ENCODE measurements at regions not wholly inside any gene's neighbourhood (a gene's known extent, or its start where the extent isn't known, plus 50 kb on each side); places are given as distances from the start of the nearest gene placed in this dataset.
"Not testable (repeated sequence)": the region's sequence is repeated elsewhere in the genome, so short reads cannot be mapped to it uniquely, and the experiment has no call there.

DNA sequence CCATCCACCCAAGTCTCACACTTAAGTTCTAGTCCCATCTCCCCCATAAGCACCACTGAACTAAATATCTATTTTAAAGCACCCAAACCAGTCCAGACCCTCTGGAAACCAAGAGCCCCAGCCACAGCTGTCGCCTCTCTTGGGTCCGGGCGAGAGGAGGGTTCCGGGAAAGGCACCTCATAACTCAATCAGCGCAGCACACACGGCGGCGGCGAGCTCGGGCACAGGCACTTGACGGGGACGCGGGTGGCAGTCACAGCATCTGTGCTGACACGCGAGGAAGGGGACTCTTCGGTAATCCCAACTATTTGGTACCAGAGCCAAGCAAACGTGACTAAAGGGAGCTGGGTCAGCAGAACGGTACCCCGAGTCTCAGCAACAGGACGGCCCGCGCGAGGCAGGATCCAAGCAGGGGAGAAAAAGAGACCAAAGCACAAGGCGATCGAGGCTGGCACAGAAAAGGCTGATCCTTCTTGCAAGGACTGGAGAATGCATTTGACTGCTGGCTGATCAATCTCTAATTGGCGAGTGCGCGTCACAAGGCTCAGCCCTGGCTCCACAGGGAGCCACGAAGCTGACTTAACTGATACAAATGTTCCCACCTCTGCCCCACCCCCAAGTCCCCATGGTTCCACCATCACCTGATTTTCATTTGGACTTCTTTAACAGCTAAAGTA lies 470.7 kb downstream of the PCDH19 start:
- H2AK9ac ChIP-seq (replicated peaks; ENCODE audit: low read depth, low read length, poor library complexity); H3K9me3 ChIP-seq (ENCODE audit: control insufficient read depth, insufficient read depth, low read length); H2BK120ac ChIP-seq (ENCODE audit: low read depth, low read length); H3K18ac ChIP-seq (ENCODE audit: low read depth, low read length); H2AK5ac ChIP-seq (ENCODE audit: low read depth, low read length); POLR2A ChIA-PET (ENCODE audit: unreplicated experiment); H4K20me1 ChIP-seq (ENCODE audit: insufficient read depth, low read length); H3K27me3 ChIP-seq (ENCODE audit: control insufficient read depth, insufficient read depth, low read length); H3K27ac ChIP-seq (ENCODE audit: insufficient read depth, low read length); dilution Hi-C loops (cut with HindIII; ENCODE audit: low sequenced_read_pairs, unreplicated experiment); H3K14ac ChIP-seq (replicated peaks; ENCODE audit: low read depth, low read length); H2AFZ ChIP-seq (replicated peaks; ENCODE audit: low read length, poor library complexity); BruUV-seq (replicated peaks); H3K9me1 ChIP-seq (ENCODE audit: insufficient read depth, low read length); H3K4me2 ChIP-seq (ENCODE audit: low read depth, low read length); H2BK15ac ChIP-seq (ENCODE audit: low read depth, low read length); ATAC-seq (ENCODE audit: low read depth); H3K4me1 ChIP-seq (ENCODE audit: control insufficient read depth, insufficient read depth, low read length); in situ Hi-C loops (cut with MboI; ENCODE audit: low sequenced_read_pairs); H3K23ac ChIP-seq (ENCODE audit: low read depth, low read length); intact Hi-C loops (cut with micrococcal nuclease); H2BK20ac ChIP-seq (ENCODE audit: low read depth, low read length); H3K4me3 ChIP-seq (ENCODE audit: insufficient read depth, low read depth, low read length); H4K91ac ChIP-seq (ENCODE audit: insufficient read depth, low read depth, low read length); H2BK5ac ChIP-seq (ENCODE audit: low read depth, low read length, poor library complexity, severe bottlenecking); H3K79me1 ChIP-seq (ENCODE audit: low read depth in 1 of 2, low read length in 2 of 2); H3K36me3 ChIP-seq (ENCODE audit: control insufficient read depth, insufficient read depth, low read length); H4K8ac ChIP-seq (ENCODE audit: low read depth in 2 of 2, low read length in 2 of 2); CTCF ChIA-PET; H4K5ac ChIP-seq (ENCODE audit: low read depth, low read length); H3K4ac ChIP-seq (ENCODE audit: low read depth, low read length); H3K56ac ChIP-seq (ENCODE audit: extremely low read depth, insufficient read depth, low read length); DNase-seq; H3K9ac ChIP-seq (ENCODE audit: low read depth, low read length): not testable (repeated sequence)
- no CpG with 5 or more reads among the region's 29 CpGs for WGBS, 2 experiments (ENCODE audit: extremely low coverage in 2 of 2, insufficient read length in 1 of 2)

Measured in IMR-90 (cell line).